H1 (cell line): ENCODE measurements at regions not wholly inside any gene's neighbourhood (a gene's known extent, or its start where the extent isn't known, plus 50 kb on each side); places are given as distances from the start of the nearest gene placed in this dataset.

ENCODE experiments used
- CTCF ChIA-PET: fragments of 300-600 bp; sonication (Branson Sonifier 250); formaldehyde crosslinking; loops from one replicate; lab custom pipeline; 2021; ENCODE audit not compliant: partially characterized antibody; lab: Charles Lee
- POLR2A ChIA-PET: fragments of 300-600 bp; sonication (Branson Sonifier 250); formaldehyde crosslinking; loops from one replicate; lab custom pipeline; 2021; ENCODE audit warnings: inconsistent platforms; ENCODE audit not compliant: partially characterized antibody; lab: Charles Lee
- DNase-seq, 2 experiments: peaks; one replicate each; pipeline versions ENCODE4 v3.0.0 to v3.0.0-alpha.2; 2010 to 2022; ENCODE audit warnings: low spot score in 2 of 2, low read depth in 1 of 2, mixed read lengths in 1 of 2
- FAIRE-seq: peaks from 2 replicates; lab custom pipeline; 2011; peaks lifted over from hg19 to GRCh38; lab: Jason Lieb, UNC
- H2AFZ ChIP-seq: 2 replicates; pipeline ENCODE4 v1.8.1; 2012; ENCODE audit warnings: low read length, inconsistent platforms
- H2AK5ac ChIP-seq: 2 replicates; pipeline ENCODE4 v1.6.1; 2013; ENCODE audit warnings: low read depth, low read length
- H2BK120ac ChIP-seq: replicated peaks from 2 replicates; pipeline ENCODE3; 2013; ENCODE audit warnings: low read depth, low read length, inconsistent platforms
- H2BK12ac ChIP-seq: 2 replicates; pipeline ENCODE4 v1.6.1; 2013; ENCODE audit warnings: low read depth, low read length
- H2BK15ac ChIP-seq: 2 replicates; pipeline ENCODE4 v1.6.1; 2013; ENCODE audit warnings: low read length
- H2BK20ac ChIP-seq: 2 replicates; pipeline ENCODE4 v1.6.1; 2013; ENCODE audit warnings: low read length
- H2BK5ac ChIP-seq: 2 replicates; pipeline ENCODE4 v1.6.1; 2013; ENCODE audit warnings: low read depth, low read length
- H3K14ac ChIP-seq: 2 replicates; pipeline ENCODE4 v1.6.1; 2013; ENCODE audit warnings: inconsistent platforms; ENCODE audit not compliant: insufficient read length
- H3K18ac ChIP-seq: 2 replicates; pipeline ENCODE4 v1.6.1; 2013; ENCODE audit warnings: low read length; ENCODE audit errors: extremely low read depth
- H3K23ac ChIP-seq: 2 replicates; pipeline ENCODE4 v1.6.1; 2013; ENCODE audit warnings: inconsistent platforms; ENCODE audit not compliant: insufficient read length
- H3K23me2 ChIP-seq: 2 replicates; pipeline ENCODE4 v1.6.1; 2013; ENCODE audit warnings: low read depth, low read length
- H3K27ac ChIP-seq: 2 replicates; pipeline ENCODE4 v1.6.1; 2011; ENCODE audit warnings: low read depth, low read length, inconsistent platforms
- H3K27me3 ChIP-seq, 4 experiments: replicated peaks in 1 of 4; 1 replicate in 1 of 4; 2 replicates in 3 of 4; pipeline versions ENCODE4 v1.6.1 to v1.8.1; 2011 to 2013; ENCODE audit warnings: low read length in 3 of 4, mild to moderate bottlenecking in 3 of 4, inconsistent platforms in 2 of 4, mixed read lengths in 2 of 4, moderate library complexity in 1 of 4; ENCODE audit not compliant: control insufficient read depth in 3 of 4, insufficient read depth in 3 of 4; ENCODE audit errors: extremely low read depth in 1 of 4
- H3K36me3 ChIP-seq, 4 experiments: 2 replicates each; pipeline versions ENCODE4 v1.6.1 to v1.8.1; 2011 to 2013; ENCODE audit warnings: mild to moderate bottlenecking in 4 of 4, low read length in 3 of 4, moderate library complexity in 2 of 4, control low read depth in 1 of 4, inconsistent platforms in 1 of 4; ENCODE audit not compliant: insufficient read depth in 4 of 4, control insufficient read depth in 2 of 4
- H3K4ac ChIP-seq: replicated peaks from 2 replicates; pipeline ENCODE3; 2013; ENCODE audit warnings: low read length, low read depth, mixed read lengths, inconsistent platforms; ENCODE audit not compliant: insufficient read length
- H3K4me1 ChIP-seq, 4 experiments: replicated peaks in 1 of 4; 1 replicate in 1 of 4; 2 replicates in 3 of 4; pipeline versions ENCODE4 v1.6.1 to v1.8.1; 2011 to 2013; ENCODE audit warnings: low read length in 3 of 4, inconsistent platforms in 2 of 4, mixed read lengths in 1 of 4; ENCODE audit not compliant: insufficient read depth in 4 of 4, control insufficient read depth in 3 of 4
- H3K4me2 ChIP-seq, 2 experiments: 2 replicates each; pipeline versions ENCODE4 v1.6.1 to v1.8.1; 2011 to 2013; ENCODE audit warnings: low read depth in 2 of 2, low read length in 2 of 2, control low read depth in 1 of 2, inconsistent platforms in 1 of 2, mild to moderate bottlenecking in 1 of 2; ENCODE audit not compliant: insufficient read depth in 1 of 2
- H3K4me3 ChIP-seq, 4 experiments: fragments of 200-600, 300-600 bp in 1 of 4; sonication (generic), shearing (Covaris generic), sonication (Bioruptor Twin) in 1 of 4; 2 replicates each; pipeline versions ENCODE4 v1.5.1 to v1.8.1; 2011 to 2016; ENCODE audit warnings: low read length in 4 of 4, low read depth in 3 of 4, control low read depth in 2 of 4, inconsistent platforms in 2 of 4, mild to moderate bottlenecking in 2 of 4, mixed read lengths in 1 of 4, moderate library complexity in 1 of 4; ENCODE audit not compliant: insufficient read depth in 2 of 4; ENCODE audit errors: extremely low read depth in 1 of 4
- H3K56ac ChIP-seq: replicated peaks from 2 replicates; pipeline ENCODE3; 2013; ENCODE audit warnings: low read depth, mild to moderate bottlenecking, mixed read lengths, low read length, inconsistent platforms; ENCODE audit not compliant: insufficient read length
- H3K79me1 ChIP-seq: 2 replicates; pipeline ENCODE4 v1.6.1; 2013; ENCODE audit warnings: low read depth, low read length, control low read depth
- H3K79me2 ChIP-seq, 2 experiments: 2 replicates each; pipeline versions ENCODE4 v1.6.1 to v1.8.1; 2012 to 2013; ENCODE audit warnings: low read length in 2 of 2, mild to moderate bottlenecking in 2 of 2, inconsistent platforms in 1 of 2; ENCODE audit not compliant: insufficient read depth in 2 of 2, control insufficient read depth in 1 of 2
- H3K9ac ChIP-seq, 4 experiments: replicated peaks in 1 of 4; 1 replicate in 1 of 4; 2 replicates in 3 of 4; pipeline versions ENCODE4 v1.6.1 to v1.8.1; 2011 to 2013; ENCODE audit warnings: low read depth in 3 of 4, low read length in 3 of 4, control low read depth in 2 of 4, mild to moderate bottlenecking in 2 of 4, moderate library complexity in 2 of 4, inconsistent platforms in 1 of 4; ENCODE audit errors: extremely low read depth in 1 of 4
- H3K9me3 ChIP-seq, 2 experiments: 2 replicates each; pipeline versions ENCODE4 v1.6.1 to v1.8.1; 2012 to 2013; ENCODE audit warnings: mild to moderate bottlenecking in 2 of 2, moderate library complexity in 2 of 2, control low read depth in 1 of 2, inconsistent platforms in 1 of 2, low read depth in 1 of 2, low read length in 1 of 2, mixed read lengths in 1 of 2; ENCODE audit not compliant: insufficient read depth in 2 of 2
- H4K20me1 ChIP-seq, 2 experiments: replicated peaks in 1 of 2; 2 replicates each; pipeline versions ENCODE3 to v1.8.1; 2011 to 2013; ENCODE audit warnings: inconsistent platforms in 2 of 2, low read length in 2 of 2, mild to moderate bottlenecking in 1 of 2; ENCODE audit not compliant: insufficient read depth in 2 of 2, control insufficient read depth in 1 of 2
- H4K5ac ChIP-seq: 2 replicates; pipeline ENCODE4 v1.6.1; 2013; ENCODE audit warnings: low read length, low read depth, mixed read lengths, inconsistent platforms; ENCODE audit not compliant: insufficient read length
- H4K8ac ChIP-seq: 2 replicates; pipeline ENCODE4 v1.8.0; 2013; ENCODE audit warnings: mild to moderate bottlenecking, moderate library complexity, low read length, inconsistent platforms; ENCODE audit not compliant: insufficient read depth; ENCODE audit errors: extremely low read depth
- H4K91ac ChIP-seq: replicated peaks from 2 replicates; pipeline ENCODE3; 2013; ENCODE audit warnings: low read length, mixed read lengths, inconsistent platforms; ENCODE audit not compliant: insufficient read length
- BCL11A ChIP-seq, 2 experiments: IDR thresholded peaks; one replicate each; pipeline ENCODE4 v1.6.1; 2011; ENCODE audit warnings: low read depth in 2 of 2, low read length in 2 of 2, mild to moderate bottlenecking in 2 of 2
- FOSL1 ChIP-seq: IDR thresholded peaks from 2 replicates; pipeline ENCODE4 v1.6.1; 2011; ENCODE audit warnings: mild to moderate bottlenecking, low read depth, low read length, moderate library complexity; ENCODE audit not compliant: insufficient read depth
- POLR2A ChIP-seq, 2 experiments: IDR thresholded peaks; 1 replicate in 1 of 2; 2 replicates in 1 of 2; pipeline ENCODE4 v1.6.1; 2011; ENCODE audit warnings: low read depth in 2 of 2, low read length in 2 of 2, mild to moderate bottlenecking in 2 of 2; ENCODE audit errors: control extremely low read depth in 1 of 2
- POLR2AphosphoS5 ChIP-seq: IDR thresholded peaks from 2 replicates; pipeline ENCODE4 v1.6.1; 2011; ENCODE audit warnings: low read depth, low read length
- TAF1 ChIP-seq: IDR thresholded peaks from 2 replicates; pipeline ENCODE4 v1.6.1; 2011; ENCODE audit warnings: mild to moderate bottlenecking, low read depth, low read length
- TCF12 ChIP-seq: IDR thresholded peaks from 2 replicates; pipeline ENCODE4 v1.6.1; 2011; ENCODE audit warnings: low read depth, mild to moderate bottlenecking, low read length
- TEAD4 ChIP-seq: IDR thresholded peaks from 2 replicates; pipeline ENCODE4 v1.6.1; 2012; ENCODE audit warnings: low read depth, low read length, inconsistent platforms, mixed read lengths
- YY1 ChIP-seq: IDR thresholded peaks from 2 replicates; pipeline ENCODE4 v1.6.1; 2011; ENCODE audit warnings: low read depth, mild to moderate bottlenecking, low read length
- TF ChIP-seq, protein P1 (sequence below), 3 experiments: IDR thresholded peaks; 1 replicate in 2 of 3; 2 replicates in 1 of 3; pipeline versions ENCODE4 v1.5.1 to v1.6.1; 2011; ENCODE audit warnings: low read length in 3 of 3, mild to moderate bottlenecking in 3 of 3, inconsistent platforms in 2 of 3, low read depth in 1 of 3, moderate library complexity in 1 of 3; ENCODE audit not compliant: insufficient read depth in 1 of 3; ENCODE audit errors: control extremely low read depth in 1 of 3
- TF ChIP-seq, protein P2 (sequence below): IDR thresholded peaks from 2 replicates; pipeline ENCODE4 v1.6.1; 2012; ENCODE audit warnings: low read length, inconsistent platforms
- TF ChIP-seq, protein P3 (sequence below): IDR thresholded peaks from 2 replicates; pipeline ENCODE4 v1.6.1; 2011; ENCODE audit warnings: low read length, improper control_type of control experiment

DNA sequence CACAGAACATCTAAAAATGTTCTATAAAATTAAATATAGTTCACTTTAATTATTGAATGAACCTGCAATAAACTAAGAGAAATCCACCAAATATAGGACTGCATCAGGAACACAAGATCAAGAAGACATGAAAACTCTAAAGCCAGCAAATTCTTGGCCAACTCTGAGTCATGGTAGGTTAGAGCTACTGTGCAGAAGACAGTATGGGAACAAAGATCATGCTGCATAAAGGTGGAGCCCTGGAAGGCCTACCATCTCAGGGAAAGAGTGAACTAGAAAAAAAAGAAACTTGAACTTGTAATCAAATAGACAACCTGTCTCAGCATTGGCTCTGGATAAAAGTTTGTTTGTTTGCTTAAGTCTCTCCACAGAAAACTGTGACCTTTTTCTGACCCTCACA is 66.9 kb upstream of the CNOT2 start:
- Histone ChIP-seq H2BK12ac (no peak overlapping the region), H3K14ac (no peak overlapping the region), H4K5ac (no peak overlapping the region), H3K27me3 (no peaks in the 10 kb centered on the region), H2AK5ac (no peak overlapping the region), H4K20me1 (no peaks in the 10 kb centered on the region), H3K4me1 (0 out of 7 replicates have a peak, but pooled peaks cover 0 to 2% (median 0%) of the 10 kb centered on the region in 4 experiments), H3K4me3 (no peak overlapping the region), H2BK120ac (no peak overlapping the region), H3K79me1 (no peaks in the 10 kb centered on the region), H3K23me2 (no peaks in the 10 kb centered on the region), H3K56ac (no peak overlapping the region), H4K91ac (no peak overlapping the region), H2BK15ac (no peak overlapping the region), H3K4me2 (no peak overlapping the region), H4K8ac (no peak overlapping the region), H3K36me3 (no peaks in the 10 kb centered on the region), H3K9ac (no peak overlapping the region), H2BK20ac (no peak overlapping the region), H3K23ac (no peak overlapping the region), H2BK5ac (no peak overlapping the region), H2AFZ (no peak overlapping the region), H3K18ac (no peak overlapping the region), H3K4ac (no peak overlapping the region), H3K27ac (no peak overlapping the region), H3K79me2 (no peaks in the 10 kb centered on the region), H3K9me3 (peaks cover 0 to 7% of the 10 kb centered on the region in 2 experiments; a peak in 1 of 4 replicates)
- FAIRE-seq (no peak), DNase-seq (no peak)
- ChIA-PET POLR2A (no interaction called here), CTCF (interaction anchor here (0.9 kb wide), 1 partner anchor 274 kb away, joined by 3 read pairs; no protein-coding TSS in a partner anchor)
- no peak for TF ChIP-seq FOSL1
- no peak for TF ChIP-seq POLR2AphosphoS5
- TF ChIP-seq TEAD4 = no peak
- TF ChIP-seq, protein P1, sequence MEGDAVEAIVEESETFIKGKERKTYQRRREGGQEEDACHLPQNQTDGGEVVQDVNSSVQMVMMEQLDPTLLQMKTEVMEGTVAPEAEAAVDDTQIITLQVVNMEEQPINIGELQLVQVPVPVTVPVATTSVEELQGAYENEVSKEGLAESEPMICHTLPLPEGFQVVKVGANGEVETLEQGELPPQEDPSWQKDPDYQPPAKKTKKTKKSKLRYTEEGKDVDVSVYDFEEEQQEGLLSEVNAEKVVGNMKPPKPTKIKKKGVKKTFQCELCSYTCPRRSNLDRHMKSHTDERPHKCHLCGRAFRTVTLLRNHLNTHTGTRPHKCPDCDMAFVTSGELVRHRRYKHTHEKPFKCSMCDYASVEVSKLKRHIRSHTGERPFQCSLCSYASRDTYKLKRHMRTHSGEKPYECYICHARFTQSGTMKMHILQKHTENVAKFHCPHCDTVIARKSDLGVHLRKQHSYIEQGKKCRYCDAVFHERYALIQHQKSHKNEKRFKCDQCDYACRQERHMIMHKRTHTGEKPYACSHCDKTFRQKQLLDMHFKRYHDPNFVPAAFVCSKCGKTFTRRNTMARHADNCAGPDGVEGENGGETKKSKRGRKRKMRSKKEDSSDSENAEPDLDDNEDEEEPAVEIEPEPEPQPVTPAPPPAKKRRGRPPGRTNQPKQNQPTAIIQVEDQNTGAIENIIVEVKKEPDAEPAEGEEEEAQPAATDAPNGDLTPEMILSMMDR (IDR thresholded peaks at IDR 0.05; ENCODE audit: control extremely low read depth in 1 of 3, insufficient read depth in 1 of 3, low read depth in 1 of 3, low read length in 3 of 3) = no peak
- no peak for TF ChIP-seq YY1
- TF ChIP-seq, protein P2, sequence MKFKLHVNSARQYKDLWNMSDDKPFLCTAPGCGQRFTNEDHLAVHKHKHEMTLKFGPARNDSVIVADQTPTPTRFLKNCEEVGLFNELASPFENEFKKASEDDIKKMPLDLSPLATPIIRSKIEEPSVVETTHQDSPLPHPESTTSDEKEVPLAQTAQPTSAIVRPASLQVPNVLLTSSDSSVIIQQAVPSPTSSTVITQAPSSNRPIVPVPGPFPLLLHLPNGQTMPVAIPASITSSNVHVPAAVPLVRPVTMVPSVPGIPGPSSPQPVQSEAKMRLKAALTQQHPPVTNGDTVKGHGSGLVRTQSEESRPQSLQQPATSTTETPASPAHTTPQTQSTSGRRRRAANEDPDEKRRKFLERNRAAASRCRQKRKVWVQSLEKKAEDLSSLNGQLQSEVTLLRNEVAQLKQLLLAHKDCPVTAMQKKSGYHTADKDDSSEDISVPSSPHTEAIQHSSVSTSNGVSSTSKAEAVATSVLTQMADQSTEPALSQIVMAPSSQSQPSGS = no peak
- TF ChIP-seq TCF12 = no peak
- no peak for TF ChIP-seq BCL11A (IDR thresholded peaks at IDR 0.05; ENCODE audit: low read depth in 2 of 2, low read length in 2 of 2)
- TF ChIP-seq TAF1 = no peak
- TF ChIP-seq POLR2A (IDR thresholded peaks at IDR 0.05; ENCODE audit: control extremely low read depth in 1 of 2, low read depth in 2 of 2, low read length in 2 of 2) = no peak
- TF ChIP-seq, protein P3, sequence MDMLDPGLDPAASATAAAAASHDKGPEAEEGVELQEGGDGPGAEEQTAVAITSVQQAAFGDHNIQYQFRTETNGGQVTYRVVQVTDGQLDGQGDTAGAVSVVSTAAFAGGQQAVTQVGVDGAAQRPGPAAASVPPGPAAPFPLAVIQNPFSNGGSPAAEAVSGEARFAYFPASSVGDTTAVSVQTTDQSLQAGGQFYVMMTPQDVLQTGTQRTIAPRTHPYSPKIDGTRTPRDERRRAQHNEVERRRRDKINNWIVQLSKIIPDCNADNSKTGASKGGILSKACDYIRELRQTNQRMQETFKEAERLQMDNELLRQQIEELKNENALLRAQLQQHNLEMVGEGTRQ = no peak
